ENCODE measurements at regions not wholly inside any gene's neighbourhood (a gene's known extent, or its start where the extent isn't known, plus 50 kb on each side); places are given as distances from the start of the nearest gene placed in this dataset.

DNA sequence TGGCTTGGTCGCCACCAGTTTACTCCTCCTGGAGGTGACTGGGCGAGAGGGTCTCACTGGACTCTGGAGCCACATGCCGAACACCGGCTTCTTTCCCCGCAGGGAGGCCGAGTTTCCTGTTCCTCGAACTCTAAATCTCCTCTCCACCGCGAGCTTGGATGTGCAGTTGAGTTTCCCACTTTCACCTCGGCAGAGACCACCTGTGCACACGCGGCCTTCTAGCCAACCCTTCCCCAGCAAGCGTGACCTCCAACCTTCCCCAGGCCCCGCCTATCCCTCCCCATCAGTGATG, 380.1 kb downstream of the IRX2 start:
- H3K27me3 ChIP-seq = peaks cover 0 to 7% (median 0%) of the 10 kb centered on the region in 4 donors
- ATAC-seq (no peak), DNase-seq (no peak), FAIRE-seq (no peak)
- H3K4me3 ChIP-seq = no peak overlapping the region
- 67 to 78% methylated on average over 14 of the region's 14 CpGs for WGBS, 2 donors
- H3K4me1 ChIP-seq = no peaks in the 10 kb centered on the region
- no peaks in the 10 kb centered on the region for H3K9me3 ChIP-seq
- TF ChIP-seq CTCF (IDR thresholded peaks at IDR 0.05) = no peak
- intact Hi-C loops (cut with DNase I) = no loop called here
- H3K36me3 ChIP-seq = no peaks in the 10 kb centered on the region
- H3K27ac ChIP-seq = no peak overlapping the region

- Histone ChIP-seq H3K27me3 (peaks cover 0 to 8% (median 0%) of the 10 kb centered on the region in 4 donors), H3K4me3 (no peak overlapping the region), H3K9me3 (no peaks in the 10 kb centered on the region), H3K4me1 (no peaks in the 10 kb centered on the region), H3K27ac (no peak overlapping the region), H3K36me3 (no peaks in the 10 kb centered on the region)
- no peak for TF ChIP-seq CTCF (IDR thresholded peaks at IDR 0.05)
- WGBS, 2 donors = 79 to 85% methylated on average over 24 of the region's 24 CpGs
- ATAC-seq (no peak), DNase-seq (no peak), FAIRE-seq (no peak)
- intact Hi-C loops (cut with DNase I) = no loop called here
Observed at GRCh38 chr5:2370626-2371418, 380.7 kb downstream of the IRX2 start.

GRCh38 chr5:2369178-2369577, 382.3 kb downstream of the IRX2 start:
- H3K4me3 ChIP-seq = no peak overlapping the region
- no peak for TF ChIP-seq CTCF (IDR thresholded peaks at IDR 0.05)
- H3K9me3 ChIP-seq = no peaks in the 10 kb centered on the region
- WGBS, 2 donors = 70 to 81% methylated on average over 8 of the region's 8 CpGs
- DNase-seq = no peak
- peaks cover 0 to 14% (median 0%) of the 10 kb centered on the region in 4 donors for H3K27me3 ChIP-seq
- no peak for ATAC-seq
- H3K36me3 ChIP-seq = no peaks in the 10 kb centered on the region
- intact Hi-C loops (cut with DNase I) = no loop called here
- FAIRE-seq = no peak
- no peaks in the 10 kb centered on the region for H3K4me1 ChIP-seq
- no peak overlapping the region for H3K27ac ChIP-seq

DNA sequence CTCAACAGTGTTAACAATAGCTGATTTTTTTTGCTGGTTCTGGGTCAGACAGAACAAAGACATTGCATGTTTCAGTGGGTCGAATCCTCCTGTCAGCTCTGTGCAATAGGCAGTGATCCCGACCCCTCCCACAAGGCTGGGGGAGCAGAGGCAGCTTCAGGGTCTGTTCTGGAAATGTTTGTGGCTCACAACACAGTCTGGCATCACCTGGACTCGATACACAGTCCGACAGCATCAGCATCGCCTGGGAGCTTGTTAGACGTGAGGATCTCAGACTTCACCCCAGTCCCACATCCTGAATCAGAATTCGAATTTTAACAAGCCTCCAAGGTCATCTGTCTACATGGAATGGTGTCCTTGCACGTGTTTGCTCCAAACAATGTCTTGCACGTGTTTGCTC, 384.7 kb downstream of the IRX2 start:
- TF ChIP-seq CTCF (IDR thresholded peaks at IDR 0.05) = no peak
- no peak overlapping the region for H3K27ac ChIP-seq
- no peaks in the 10 kb centered on the region for H3K36me3 ChIP-seq
- DNase-seq (no peak), FAIRE-seq (no peak), ATAC-seq (no peak)
- intact Hi-C loops (cut with DNase I) = no loop called here
- H3K27me3 ChIP-seq = peaks cover 0 to 14% (median 0%) of the 10 kb centered on the region in 4 donors
- H3K4me3 ChIP-seq = no peak overlapping the region
- no peaks in the 10 kb centered on the region for H3K9me3 ChIP-seq
- H3K4me1 ChIP-seq = no peaks in the 10 kb centered on the region
- 42 to 46% methylated on average over 9 of the region's 9 CpGs for WGBS, 2 donors

DNA sequence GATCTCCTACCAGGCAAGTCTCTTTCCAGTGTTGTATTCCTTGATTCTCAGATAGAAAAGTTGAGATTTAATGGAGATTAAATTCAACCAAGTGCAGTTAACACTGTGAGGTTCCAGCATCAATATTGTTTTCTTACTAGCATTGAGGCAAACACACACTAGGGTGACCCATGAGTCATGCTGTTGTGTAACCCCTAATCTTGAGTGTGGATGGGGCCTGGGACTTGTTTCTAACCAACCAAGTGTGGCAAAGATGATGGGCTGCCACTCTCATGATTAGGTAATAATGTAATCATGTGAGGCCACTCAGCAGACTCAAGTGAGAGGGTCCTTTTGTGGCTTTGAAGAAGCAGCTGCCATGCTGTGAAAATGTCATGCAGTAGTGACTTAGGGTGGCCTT, 394.2 kb downstream of the IRX2 start:
- H3K4me1 ChIP-seq = no peaks in the 10 kb centered on the region
- DNase-seq = no peak
- intact Hi-C loops (cut with DNase I) = no loop called here
- no peaks in the 10 kb centered on the region for H3K36me3 ChIP-seq
- FAIRE-seq = no peak
- TF ChIP-seq CTCF (IDR thresholded peaks at IDR 0.05) = no peak
- no peaks in the 10 kb centered on the region for H3K27me3 ChIP-seq
- ATAC-seq = no peak
- no peak overlapping the region for H3K4me3 ChIP-seq
- H3K27ac ChIP-seq = no peak overlapping the region
- no peaks in the 10 kb centered on the region for H3K9me3 ChIP-seq
